Activated CD8-positive, alpha-beta memory T cell treated with anti-CD3 and anti-CD28 coated beads, Interleukin-2, amount 50 U/mL, for 1 hour (primary cell): ENCODE measurements at regions not wholly inside any gene's neighbourhood (a gene's known extent, or its start where the extent isn't known, plus 50 kb on each side); places are given as distances from the start of the nearest gene placed in this dataset.

Experiments
- DNase-seq: peaks from one replicate; pipeline ENCODE4 v3.0.0-alpha.2; 2020; ENCODE audit errors: extremely low read depth

DNA sequence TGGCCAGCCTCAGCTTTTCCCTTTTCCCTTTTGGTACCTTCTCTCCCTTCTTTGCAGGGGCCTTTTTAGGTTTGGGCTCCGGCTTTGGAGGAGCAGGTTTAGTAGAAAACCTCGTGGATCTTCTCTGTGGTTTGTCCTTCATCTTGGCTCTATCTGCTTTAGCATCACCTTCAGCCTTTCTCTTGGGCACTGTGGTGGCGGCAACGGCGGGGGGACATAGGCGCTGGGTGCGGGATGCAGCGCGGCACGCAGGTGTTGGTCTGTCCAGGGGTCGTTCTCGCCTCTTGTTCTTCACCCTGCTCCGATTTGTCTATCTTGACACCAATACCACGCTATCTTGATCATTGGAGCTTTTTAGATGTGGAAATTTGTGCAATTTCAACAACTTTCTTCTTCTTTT lies 64.5 kb upstream of the SMAD3 start:
- no peak for DNase-seq

- DNase-seq = no peak
These were observed 63.0 kb upstream of the SMAD3 start for GRCh38 chr15:67002368-67002767.

- no peak for DNase-seq
These were observed 61.8 kb upstream of the SMAD3 start for GRCh38 chr15:67003586-67003985.

DNA sequence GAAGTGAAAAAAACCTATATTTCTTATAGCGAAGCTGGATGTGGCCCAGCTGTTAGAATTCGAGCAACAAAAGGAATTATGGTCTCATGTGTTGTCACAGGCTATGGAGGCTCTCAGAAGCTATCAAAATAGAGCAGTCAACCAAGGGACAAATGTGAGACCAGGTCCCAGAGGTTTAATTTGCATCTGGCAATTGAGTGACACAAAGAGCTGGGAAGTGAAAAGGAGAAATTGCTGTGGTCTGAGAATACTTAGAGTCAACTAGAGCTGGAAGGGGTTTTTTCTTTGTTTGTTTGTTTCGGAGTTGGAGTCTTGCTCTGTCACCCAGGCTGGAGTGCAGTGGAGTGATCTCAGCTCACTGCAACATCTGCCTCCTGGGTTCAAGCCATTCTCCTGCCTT lies 61.3 kb upstream of the SMAD3 start:
- DNase-seq = no peak

GRCh38 chr15:67005294-67005996 lies 60.0 kb upstream of the SMAD3 start:
- no peak for DNase-seq

GRCh38 chr15:67006083-67007065 lies 59.0 kb upstream of the SMAD3 start:
- DNase-seq = no peak

- no peak for DNase-seq
These were observed 55.5 kb upstream of the SMAD3 start for GRCh38 chr15:67009576-67010569.

DNA sequence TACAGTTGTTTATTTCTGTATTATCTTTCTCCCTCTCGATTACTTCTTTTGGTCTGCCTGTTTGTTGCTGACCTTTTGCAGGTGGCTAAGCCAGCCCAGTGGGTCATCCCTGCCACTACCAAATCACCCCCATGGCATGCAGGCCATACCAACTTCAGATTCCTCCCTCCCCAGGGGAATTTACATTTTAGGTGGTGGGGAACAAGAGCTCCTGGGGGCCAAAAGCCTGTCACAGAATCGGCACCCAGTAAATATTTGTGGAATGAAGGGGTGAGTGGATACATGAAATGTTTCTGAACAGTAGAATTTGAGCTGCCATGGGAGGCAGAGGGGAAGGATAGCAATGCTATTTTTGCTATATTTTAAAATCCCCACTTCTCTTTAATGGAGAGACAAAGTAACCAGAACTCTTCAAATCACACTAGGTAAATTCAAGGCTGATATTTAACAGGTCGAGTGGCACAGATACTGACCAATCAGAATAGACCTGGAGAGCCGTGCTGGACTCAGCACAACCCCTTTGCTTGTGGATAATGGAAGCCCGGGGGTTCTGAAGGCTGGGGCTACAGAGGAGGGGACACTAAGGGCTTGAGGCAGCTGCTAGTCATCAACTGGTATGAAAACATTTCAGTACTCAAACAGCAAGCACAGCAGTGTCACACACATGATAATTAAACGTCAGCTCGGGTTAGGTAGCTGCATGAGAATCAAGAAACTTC lies 54.3 kb upstream of the SMAD3 start:
- no peak for DNase-seq

DNA sequence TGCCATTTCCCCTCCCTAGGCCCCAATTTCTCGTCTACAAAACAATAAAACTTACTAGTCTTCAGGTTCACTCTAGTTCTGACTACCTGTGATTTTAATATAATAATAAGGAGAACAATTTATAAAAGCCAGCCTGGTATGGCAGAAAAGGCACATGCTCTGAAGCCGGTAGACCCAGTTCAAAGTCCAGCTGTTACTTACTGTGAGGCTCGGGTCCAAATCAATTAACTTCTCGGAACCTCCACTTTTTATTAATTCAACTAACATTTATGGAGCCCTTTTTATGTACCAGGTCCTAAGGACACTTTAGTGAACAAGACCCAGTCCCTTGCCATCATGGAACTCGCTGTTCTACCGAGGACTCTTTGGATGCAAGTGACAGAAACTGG lies 53.8 kb upstream of the SMAD3 start:
- DNase-seq = no peak

DNA sequence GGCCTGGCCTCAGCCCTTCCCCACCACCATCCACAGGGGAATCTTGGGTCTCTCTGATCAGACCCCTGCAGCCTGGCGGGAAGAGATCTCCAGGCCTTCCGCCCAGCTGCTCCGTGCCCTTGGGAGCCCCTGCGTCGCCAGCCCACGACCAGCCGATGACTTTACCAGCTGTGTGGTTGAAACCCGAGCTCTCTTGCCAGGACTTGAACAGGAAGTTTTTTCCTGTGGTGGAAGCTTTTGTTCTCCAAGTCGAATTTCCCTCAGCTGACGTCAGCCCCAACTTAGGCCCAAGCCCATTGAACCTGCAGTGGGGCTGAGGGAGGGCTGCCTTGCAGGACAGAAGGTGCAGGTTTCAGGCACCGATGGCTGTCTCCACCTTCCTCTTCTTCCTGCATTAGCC lies 51.7 kb upstream of the SMAD3 start:
- no peak for DNase-seq
